Adipocyte (in vitro differentiated cells): ENCODE measurements at regions not wholly inside any gene's neighbourhood (a gene's known extent, or its start where the extent isn't known, plus 50 kb on each side); places are given as distances from the start of the nearest gene placed in this dataset.
A peak's percentile ranks its signal among the peaks of the same experiment; 100 is the strongest.

Experiments
- DNase-seq: peaks from one replicate; pipeline ENCODE4 v3.0.0-alpha.2; 2015; ENCODE audit warnings: low read depth
- H3K27me3 ChIP-seq: replicated peaks from 2 replicates; pipeline ENCODE4 v1.7.0; 2013; ENCODE audit warnings: mild to moderate bottlenecking, low read length, moderate library complexity; ENCODE audit not compliant: control insufficient read depth, insufficient read depth
- H3K36me3 ChIP-seq: 2 replicates; pipeline ENCODE4 v1.7.0; 2013; ENCODE audit warnings: low read length, mild to moderate bottlenecking, moderate library complexity; ENCODE audit not compliant: control insufficient read depth, insufficient read depth, severe bottlenecking
- H3K4me1 ChIP-seq: 2 replicates; pipeline ENCODE4 v1.7.0; 2013; ENCODE audit warnings: mild to moderate bottlenecking, low read length, moderate library complexity; ENCODE audit not compliant: control insufficient read depth, insufficient read depth
- H3K4me3 ChIP-seq: 2 replicates; pipeline ENCODE4 v1.7.0; 2013; ENCODE audit warnings: mild to moderate bottlenecking, low read length, moderate library complexity
- H3K9ac ChIP-seq: 2 replicates; pipeline ENCODE4 v1.7.0; 2013; ENCODE audit warnings: mild to moderate bottlenecking, low read length, moderate library complexity
- H3K9me3 ChIP-seq: 2 replicates; pipeline ENCODE4 v1.7.0; 2013; ENCODE audit warnings: mild to moderate bottlenecking, low read length, moderate library complexity; ENCODE audit not compliant: control insufficient read depth

- Histone ChIP-seq H3K4me1 (peaks cover 7% of the 10 kb centered on the region), H3K4me3 (no peak overlapping the region), H3K36me3 (peaks cover 25% of the 10 kb centered on the region), H3K9me3 (no peaks in the 10 kb centered on the region), H3K9ac (no peak overlapping the region), H3K27me3 (no peaks in the 10 kb centered on the region)
- no peak for DNase-seq
These were observed 104.0 kb downstream of the CYRIA start for GRCh38 chr2:16561676-16562075.

GRCh38 chr2:16561251-16561650, 104.4 kb downstream of the CYRIA start:
- H3K36me3 ChIP-seq, result peaks cover 28% of the 10 kb centered on the region
- no peaks in the 10 kb centered on the region for H3K27me3 ChIP-seq
- H3K9me3 ChIP-seq, result no peaks in the 10 kb centered on the region
- DNase-seq, result no peak
- no peak overlapping the region for H3K9ac ChIP-seq
- H3K4me3 ChIP-seq, result no peak overlapping the region
- peaks cover 7% of the 10 kb centered on the region for H3K4me1 ChIP-seq

DNA sequence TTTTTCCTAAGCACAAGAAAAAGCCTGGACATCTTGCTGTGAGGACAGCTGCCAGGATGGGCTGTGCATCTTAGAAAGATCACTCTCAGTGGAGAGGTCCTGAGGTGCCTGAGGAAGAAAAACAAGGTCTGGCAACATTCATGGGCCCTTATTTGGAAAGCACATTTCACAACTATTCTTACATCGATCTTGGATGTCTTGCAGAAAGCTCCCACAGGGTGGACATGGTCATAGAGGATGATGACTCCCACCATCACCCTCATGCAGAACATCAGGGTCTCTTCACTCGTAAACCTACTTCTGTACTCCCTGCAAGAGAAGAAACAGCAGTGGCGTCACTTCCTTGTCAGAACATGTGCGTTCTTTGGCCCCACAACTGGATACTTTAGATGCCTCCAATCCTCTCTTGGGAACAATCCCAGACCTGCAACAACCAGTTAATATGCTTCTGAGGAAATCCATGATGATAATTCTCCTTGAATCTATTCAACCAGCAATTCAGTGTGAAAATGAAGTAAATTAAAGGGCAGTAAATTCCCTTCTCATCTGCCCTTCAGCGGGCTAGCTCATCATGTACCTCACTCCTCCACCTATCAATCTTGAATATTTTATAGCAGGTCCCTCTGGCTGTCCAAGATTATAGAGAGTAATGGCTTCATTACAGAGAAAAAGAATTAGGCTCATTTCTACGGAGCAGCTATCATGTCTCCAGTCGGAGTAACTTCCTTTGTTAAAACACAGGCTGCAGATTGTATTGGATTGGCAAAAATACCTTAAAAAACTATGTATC, 106.2 kb downstream of the CYRIA start:
- Histone ChIP-seq H3K27me3 (no peaks in the 10 kb centered on the region), H3K4me3 (no peak overlapping the region), H3K9me3 (no peaks in the 10 kb centered on the region), H3K4me1 (peaks cover 7% of the 10 kb centered on the region), H3K36me3 (peaks cover 31% of the 10 kb centered on the region), H3K9ac (no peak overlapping the region)
- DNase-seq, result no peak

- no peaks in the 10 kb centered on the region for H3K4me1 ChIP-seq
- no peak overlapping the region for H3K9ac ChIP-seq
- no peaks in the 10 kb centered on the region for H3K27me3 ChIP-seq
- peaks cover 17% of the 10 kb centered on the region for H3K36me3 ChIP-seq
- no peaks in the 10 kb centered on the region for H3K9me3 ChIP-seq
- no peak overlapping the region for H3K4me3 ChIP-seq
- DNase-seq, result no peak
These were observed 111.5 kb downstream of the CYRIA start for GRCh38 chr2:16554060-16554583.

DNA sequence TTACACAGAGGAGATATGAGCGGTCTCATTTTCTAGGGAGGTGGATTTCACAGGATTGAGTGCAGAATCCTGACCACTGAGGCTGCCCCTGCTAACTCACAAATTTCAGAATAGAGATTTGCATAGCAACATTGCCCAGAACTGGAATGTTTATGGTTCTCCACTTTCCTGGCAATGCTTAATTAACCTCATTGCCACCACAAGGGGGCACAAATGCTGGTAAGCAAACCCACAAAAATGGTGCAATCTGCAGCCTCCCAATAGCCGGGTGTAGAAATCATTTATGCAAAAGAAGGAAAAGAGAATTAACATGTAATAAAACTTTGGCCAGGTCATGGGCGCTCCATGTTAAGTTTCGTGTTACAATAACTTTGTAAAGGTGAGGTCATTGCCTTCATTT, 112.4 kb downstream of the CYRIA start:
- Histone ChIP-seq H3K4me3 (no peak overlapping the region), H3K9me3 (no peaks in the 10 kb centered on the region), H3K9ac (no peak overlapping the region), H3K4me1 (no peaks in the 10 kb centered on the region), H3K36me3 (peaks cover 10% of the 10 kb centered on the region), H3K27me3 (no peaks in the 10 kb centered on the region)
- DNase-seq, result peak; percentile 4

DNA sequence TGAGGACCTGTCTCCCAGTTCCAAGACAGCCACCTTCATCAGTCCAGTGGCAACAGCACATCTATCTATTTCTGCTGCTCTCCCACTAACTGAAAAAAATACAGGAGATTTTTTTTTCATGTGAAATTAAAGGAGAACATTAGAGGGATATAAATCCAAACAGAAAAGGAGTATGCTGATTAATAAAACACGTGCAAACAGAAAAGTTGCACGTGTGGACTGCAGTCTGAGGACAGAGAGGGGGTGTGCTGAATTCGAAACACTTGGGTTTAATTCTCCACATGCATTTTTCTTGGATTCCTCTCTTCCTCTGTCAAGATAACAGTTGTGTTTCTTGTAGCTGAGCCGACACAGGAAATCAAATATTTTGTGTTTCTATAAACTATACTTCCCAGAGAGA, 113.4 kb downstream of the CYRIA start:
- no peak overlapping the region for H3K4me3 ChIP-seq
- no peaks in the 10 kb centered on the region for H3K27me3 ChIP-seq
- H3K9ac ChIP-seq, result no peak overlapping the region
- H3K9me3 ChIP-seq, result no peaks in the 10 kb centered on the region
- no peaks in the 10 kb centered on the region for H3K4me1 ChIP-seq
- no peak for DNase-seq
- peaks cover 6% of the 10 kb centered on the region for H3K36me3 ChIP-seq

DNA sequence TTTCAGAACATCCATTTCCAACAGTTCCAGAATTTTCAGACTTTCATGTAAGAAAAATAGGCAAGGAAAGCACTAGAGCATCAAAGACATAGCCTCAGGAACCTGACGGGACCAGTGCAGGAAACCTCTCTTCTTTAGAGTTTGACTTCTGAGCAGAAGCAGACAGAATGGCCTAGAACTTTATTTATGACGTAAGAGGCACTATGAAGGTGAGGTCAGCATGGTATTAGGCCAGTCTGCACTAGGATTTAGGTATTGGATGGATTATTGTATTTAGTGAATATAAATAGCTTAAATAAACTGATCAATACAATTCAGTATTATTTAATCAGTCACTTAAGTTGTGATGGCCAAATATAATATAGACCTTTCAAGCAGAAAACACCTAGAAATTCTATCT, 117.6 kb downstream of the CYRIA start:
- no peaks in the 10 kb centered on the region for H3K36me3 ChIP-seq
- no peak overlapping the region for H3K9ac ChIP-seq
- H3K27me3 ChIP-seq, result peaks cover 5% of the 10 kb centered on the region
- no peak overlapping the region for H3K4me3 ChIP-seq
- no peak for DNase-seq
- H3K4me1 ChIP-seq, result no peaks in the 10 kb centered on the region
- no peaks in the 10 kb centered on the region for H3K9me3 ChIP-seq

- H3K27me3 ChIP-seq, result peaks cover 5% of the 10 kb centered on the region
- peak; percentile 24 for DNase-seq
- H3K36me3 ChIP-seq, result no peaks in the 10 kb centered on the region
- no peaks in the 10 kb centered on the region for H3K9me3 ChIP-seq
- H3K4me1 ChIP-seq, result no peaks in the 10 kb centered on the region
- H3K9ac ChIP-seq, result no peak overlapping the region
- H3K4me3 ChIP-seq, result no peak overlapping the region
These were observed 119.4 kb downstream of the CYRIA start for GRCh38 chr2:16546128-16546754.

GRCh38 chr2:16538707-16539106, 126.9 kb downstream of the CYRIA start:
- no peaks in the 10 kb centered on the region for H3K36me3 ChIP-seq
- no peak overlapping the region for H3K4me3 ChIP-seq
- no peaks in the 10 kb centered on the region for H3K4me1 ChIP-seq
- H3K9me3 ChIP-seq, result no peaks in the 10 kb centered on the region
- H3K27me3 ChIP-seq, result peaks cover 5% of the 10 kb centered on the region
- no peak for DNase-seq
- no peak overlapping the region for H3K9ac ChIP-seq

DNA sequence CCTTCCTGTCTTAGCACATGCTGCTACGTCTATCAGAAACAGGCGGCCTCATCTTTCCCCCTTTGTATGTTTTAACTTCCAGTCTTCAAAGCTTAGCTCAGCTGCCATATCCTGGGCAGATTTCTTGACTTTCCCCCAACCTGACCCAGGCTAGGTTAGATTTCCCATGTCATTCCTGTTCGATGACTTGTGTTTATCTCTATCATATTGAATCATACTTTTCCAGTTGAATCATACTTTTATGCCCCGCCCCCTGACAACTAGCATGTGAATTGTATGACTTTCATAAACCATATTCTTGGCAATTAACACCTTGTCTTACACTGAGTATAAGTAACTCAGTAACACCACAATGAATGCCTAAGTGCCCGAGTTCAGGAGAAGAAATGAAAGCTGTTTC, 128.3 kb downstream of the CYRIA start:
- Histone ChIP-seq H3K9ac (no peak overlapping the region), H3K4me3 (no peak overlapping the region), H3K36me3 (no peaks in the 10 kb centered on the region), H3K4me1 (no peaks in the 10 kb centered on the region), H3K9me3 (no peaks in the 10 kb centered on the region), H3K27me3 (peaks cover 6% of the 10 kb centered on the region)
- DNase-seq, result no peak

DNA sequence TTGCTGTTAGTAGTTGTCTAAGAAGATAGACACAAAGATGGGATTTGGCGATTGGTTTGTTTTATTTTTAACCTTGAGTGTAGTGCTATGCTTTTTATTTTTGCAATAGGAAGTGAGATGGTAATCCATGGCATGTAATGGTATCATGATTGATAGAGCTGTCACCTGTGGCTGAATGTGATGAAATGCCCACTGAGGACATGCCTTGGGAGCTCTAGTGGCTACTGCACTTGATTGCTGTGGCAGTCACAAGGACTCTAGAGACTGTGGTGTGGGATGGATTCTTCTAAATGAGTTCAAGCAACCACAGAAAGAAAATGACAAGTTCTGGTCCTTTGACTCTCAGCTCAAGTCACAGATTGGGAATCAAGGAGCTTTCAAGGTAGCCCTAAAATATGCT, 139.4 kb downstream of the CYRIA start:
- Histone ChIP-seq H3K36me3 (no peaks in the 10 kb centered on the region), H3K4me3 (no peak overlapping the region), H3K9me3 (peaks cover 5% of the 10 kb centered on the region), H3K9ac (no peak overlapping the region), H3K4me1 (no peaks in the 10 kb centered on the region), H3K27me3 (peaks cover 60% of the 10 kb centered on the region)
- DNase-seq, result no peak
